ENCODE measurements at regions not wholly inside any gene's neighbourhood (a gene's known extent, or its start where the extent isn't known, plus 50 kb on each side); places are given as distances from the start of the nearest gene placed in this dataset.

GRCh38 chr2:203656522-203657287, 49.7 kb upstream of the CD28 start:
- ATAC-seq (peak; percentile 75), DNase-seq (ENCODE audit: missing footprints) (no peak)
- intact Hi-C loops (cut with DNase I) = loop anchor here (10.0 kb wide), 1 partner anchor 122 kb away; the partner anchor contains the start of gene RAPH1

Data from Right ventricle myocardium inferior (tissue), 1 donor.